ENCODE measurements at regions not wholly inside any gene's neighbourhood (a gene's known extent, or its start where the extent isn't known, plus 50 kb on each side); places are given as distances from the start of the nearest gene placed in this dataset.
"Not testable (repeated sequence)": the region's sequence is repeated elsewhere in the genome, so short reads cannot be mapped to it uniquely, and the experiment has no call there.

DNA sequence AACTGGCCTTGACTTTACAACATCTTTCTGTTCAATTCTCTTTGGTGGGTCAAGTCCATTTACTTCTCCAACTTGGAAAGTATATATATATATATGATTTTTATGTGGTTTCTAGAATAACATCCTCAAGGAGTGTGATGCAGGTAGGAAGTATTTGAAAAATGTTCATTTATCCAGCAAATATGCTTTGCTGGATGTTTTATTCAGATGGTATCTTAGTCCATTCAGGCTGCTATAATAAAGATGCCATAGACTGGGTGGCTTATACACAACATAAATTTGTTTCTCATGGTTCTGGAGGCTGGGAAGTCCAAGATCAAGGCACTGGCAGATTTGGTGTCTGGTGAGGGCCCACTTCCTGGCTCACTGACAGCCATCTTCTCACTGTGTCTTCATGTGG lies 168.7 kb upstream of the RASGRP1 start:
- DNase-seq (ENCODE audit: low read depth) = no peak

DNA sequence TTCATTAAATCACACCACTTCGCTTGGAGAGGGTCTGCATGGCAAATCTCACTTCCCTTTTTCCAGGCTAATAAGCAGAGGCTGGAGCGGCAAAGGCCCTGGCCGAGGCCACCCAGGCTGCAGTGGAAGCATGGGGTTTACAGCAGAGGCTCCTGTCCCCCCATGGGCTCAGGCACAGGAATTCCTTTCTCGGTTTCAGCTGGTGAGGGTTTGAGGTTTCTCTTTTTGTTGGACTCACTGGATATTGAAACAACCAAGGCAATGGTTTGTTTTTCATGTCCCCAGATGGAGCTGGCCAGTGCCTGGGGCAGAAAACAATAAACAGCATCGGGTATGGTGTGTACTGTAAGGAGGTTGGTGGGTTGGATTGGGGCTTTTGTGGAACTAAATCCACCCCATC lies 175.6 kb upstream of the RASGRP1 start:
- no peak for DNase-seq (ENCODE audit: low read depth)

DNA sequence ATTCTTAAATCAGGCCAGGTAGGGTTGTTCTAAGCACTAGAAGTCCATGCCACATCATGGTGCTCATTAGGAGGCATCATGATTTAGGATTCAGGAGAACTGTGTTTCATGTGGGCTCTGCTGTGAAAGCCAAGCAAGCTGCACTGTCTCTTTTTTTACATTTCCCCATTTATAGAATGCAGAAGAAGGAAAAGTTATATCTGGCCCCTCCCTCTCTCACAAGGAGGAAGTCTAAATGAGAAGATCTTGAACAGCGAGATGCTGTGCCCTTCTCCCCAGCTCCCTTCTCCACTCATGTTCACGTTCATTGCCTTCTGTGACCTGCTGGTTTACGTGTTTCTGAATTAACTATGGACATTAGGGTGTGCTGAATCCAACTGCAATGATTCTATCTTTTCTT lies 178.5 kb upstream of the RASGRP1 start:
- DNase-seq (ENCODE audit: low read depth) = no peak

DNA sequence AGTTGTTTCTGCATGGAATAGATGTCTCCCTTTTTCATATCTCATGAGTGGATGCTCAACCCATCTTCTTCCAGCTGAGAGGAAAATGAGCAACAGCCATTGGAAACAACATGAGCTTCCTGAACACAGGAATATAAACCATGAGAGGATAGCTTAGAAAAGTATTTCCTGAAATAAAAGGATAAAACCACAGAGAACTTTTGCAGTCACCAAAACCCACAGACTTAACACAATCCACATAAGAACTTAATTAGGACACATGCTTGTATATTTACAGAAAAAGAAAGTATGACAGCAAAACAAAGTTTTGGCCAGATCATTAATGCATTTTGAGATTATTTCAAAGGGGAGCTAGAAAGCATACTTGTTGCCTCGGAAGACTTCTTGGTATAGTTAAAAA lies 180.5 kb upstream of the RASGRP1 start:
- no peak for DNase-seq (ENCODE audit: low read depth)

DNA sequence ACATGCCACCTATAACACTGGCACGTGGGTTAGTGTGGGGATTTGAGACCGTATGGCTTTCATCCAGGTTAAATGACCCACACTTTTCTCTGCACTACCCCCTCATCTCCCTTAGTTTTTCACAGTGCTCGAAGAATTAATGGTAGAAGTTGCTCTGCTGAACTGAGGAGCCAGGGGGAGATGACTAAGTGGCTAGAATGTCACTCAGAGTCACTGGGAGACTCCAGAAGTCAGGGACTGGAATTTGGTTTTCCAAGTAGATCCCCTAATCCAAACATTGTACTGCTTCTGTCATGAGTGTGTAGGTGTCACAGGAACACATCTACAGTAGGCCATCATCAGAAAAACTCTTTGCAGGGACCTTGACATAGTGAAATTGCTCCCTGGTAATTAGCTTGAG lies 181.0 kb upstream of the RASGRP1 start:
- no peak for DNase-seq (ENCODE audit: low read depth)

DNA sequence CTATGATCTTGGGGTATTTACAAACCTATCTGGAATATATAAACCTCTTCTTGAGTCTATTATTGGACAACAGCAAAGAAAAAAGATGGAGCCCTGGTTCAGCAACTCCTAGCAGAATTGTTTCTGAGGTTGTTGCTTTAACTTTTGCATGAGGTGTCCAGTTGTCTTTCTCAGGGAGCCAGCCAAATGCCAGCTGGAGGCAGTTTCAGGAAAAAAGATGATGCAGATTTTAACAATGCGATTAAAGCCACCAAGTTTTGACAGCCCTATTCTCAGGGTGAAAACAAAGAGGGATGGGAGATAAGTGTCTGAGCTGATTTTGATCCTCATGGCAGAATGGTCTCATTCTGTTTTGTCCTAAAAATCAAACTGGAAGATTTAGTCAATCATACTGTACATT lies 181.6 kb upstream of the RASGRP1 start:
- DNase-seq (ENCODE audit: low read depth) = no peak

DNA sequence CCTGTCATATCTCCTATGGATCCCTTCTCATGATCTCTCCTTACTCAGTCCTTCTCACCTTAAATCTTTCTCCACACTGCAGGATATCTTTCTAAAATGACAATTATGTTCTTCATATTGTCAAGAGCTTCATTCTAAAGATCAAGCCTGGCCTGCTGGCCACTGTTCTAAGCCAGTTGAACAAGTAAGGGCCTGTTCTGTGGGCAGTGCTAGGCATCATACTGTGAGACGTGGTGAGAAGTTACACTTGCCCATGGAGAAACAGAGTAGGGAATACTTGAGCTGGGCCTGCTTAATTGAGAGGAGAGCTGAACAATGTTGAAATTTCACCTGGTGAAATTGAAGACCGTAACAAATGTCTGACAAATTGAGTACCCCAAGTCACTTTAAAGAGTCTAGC lies 184.1 kb upstream of the RASGRP1 start:
- no peak for DNase-seq (ENCODE audit: low read depth)

DNA sequence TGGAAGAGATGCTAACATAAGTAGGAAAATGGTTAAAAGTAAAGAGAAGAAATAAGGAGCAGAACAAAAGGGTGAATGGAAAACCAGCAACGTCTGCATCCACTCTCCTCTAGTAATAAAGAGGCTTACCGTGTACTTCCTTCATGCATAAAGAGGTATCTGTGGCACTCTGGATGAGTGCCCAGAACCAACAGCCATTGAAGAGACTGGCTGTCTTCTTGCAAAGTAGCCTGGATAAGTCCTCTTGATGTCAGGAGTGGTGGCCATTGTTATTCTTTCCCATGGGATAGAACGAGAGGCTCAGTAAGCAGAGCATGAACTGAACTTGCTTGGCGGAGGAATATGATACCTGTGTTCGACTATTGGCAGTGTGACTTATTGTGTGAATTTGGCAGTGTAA lies 186.2 kb upstream of the RASGRP1 start:
- no peak for DNase-seq (ENCODE audit: low read depth)

DNA sequence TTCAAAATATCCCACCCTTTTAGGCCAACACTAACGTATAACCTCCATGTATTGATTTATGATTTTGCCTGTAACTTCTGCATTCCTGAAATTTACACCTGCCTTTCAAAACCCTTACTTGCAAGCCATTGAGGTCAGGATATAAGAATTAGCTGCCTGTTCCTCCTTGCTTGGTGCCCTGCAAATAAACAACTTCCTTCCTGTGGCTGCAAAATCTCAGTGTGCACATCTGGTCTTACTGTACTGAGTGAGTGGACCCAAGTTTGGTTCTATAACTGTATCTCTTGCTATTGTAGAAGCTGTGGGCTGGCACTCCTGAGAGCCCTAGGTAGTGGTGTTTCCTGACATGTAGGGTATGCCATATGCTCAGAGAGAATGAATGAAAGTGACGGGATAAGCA lies 191.1 kb upstream of the RASGRP1 start:
- DNase-seq (ENCODE audit: low read depth) = no peak

DNA sequence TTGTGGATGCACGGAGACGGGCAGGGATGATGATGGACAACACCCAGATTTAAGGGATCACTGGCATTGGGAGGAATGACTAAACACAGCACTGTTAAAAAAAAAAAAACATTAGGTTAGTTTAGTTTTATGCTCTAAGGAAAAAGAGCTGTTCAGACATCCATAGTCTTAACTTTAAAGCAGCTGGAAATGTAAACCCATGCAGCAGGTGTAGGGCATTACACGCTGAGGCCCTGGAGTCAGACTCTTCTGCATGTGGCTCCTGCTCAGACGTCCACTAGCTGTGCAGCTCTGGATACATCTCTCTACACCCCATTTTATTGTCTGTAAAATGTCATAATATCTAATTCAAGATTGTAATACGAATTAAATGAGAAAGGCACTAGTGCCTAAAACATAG lies 191.8 kb upstream of the RASGRP1 start:
- DNase-seq (ENCODE audit: low read depth) = no peak

DNA sequence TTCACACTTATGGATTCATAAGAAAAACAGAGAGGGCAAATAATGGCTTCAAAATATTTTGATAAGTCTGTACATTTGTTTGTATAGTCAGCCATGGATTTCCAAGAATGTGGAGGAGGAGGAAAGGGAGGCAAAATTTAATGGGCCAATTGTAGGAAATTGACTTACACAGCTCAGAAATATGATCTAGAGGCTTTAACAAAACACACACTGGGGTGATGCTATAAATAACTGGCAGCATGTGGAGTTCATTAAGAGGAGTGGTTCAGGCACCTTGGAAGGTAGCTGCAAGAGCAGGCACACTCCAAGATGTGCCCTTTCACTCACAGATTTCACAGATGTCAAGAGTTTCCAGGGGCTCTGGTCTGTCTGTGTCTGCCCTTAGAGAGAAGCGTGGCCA lies 193.4 kb upstream of the RASGRP1 start:
- no peak for DNase-seq (ENCODE audit: low read depth)

DNA sequence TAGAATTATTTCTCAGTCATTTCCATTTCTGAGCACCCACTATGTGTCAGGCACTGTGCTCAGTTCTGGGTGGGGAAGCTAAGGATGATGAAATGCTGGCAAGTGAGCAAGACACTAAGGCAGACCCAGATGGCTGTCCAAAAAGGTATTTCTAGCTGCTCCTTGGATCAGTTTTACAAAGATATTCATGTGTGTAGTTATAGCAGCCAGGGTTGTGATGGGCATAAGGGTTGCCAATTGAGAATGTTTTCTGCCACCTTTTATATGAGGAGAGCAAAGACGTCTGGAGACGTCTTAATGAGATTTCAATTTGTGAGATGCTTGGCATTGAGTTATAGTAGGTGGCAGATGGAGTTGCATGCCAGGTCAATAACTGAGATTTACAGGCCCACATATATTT lies 197.1 kb upstream of the RASGRP1 start:
- DNase-seq (ENCODE audit: low read depth) = no peak

DNA sequence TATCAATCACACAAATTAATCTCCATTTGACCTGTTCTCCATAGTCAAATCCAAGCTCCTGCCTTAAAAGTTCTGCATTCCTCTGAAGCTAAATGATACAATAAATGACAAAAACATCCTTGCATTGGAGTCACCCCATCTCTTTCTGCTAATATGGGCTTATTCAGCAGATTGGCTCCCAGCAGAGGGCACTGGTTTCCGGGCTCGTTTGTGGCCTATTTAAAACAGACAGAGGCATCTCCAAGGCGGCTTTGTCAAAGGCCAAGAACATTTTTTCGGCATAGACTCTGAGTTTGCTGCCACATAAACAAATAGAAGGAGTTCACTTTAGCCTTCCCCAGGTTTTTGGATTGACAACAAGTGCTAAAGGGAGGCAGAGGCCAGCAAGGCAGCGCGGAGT lies 204.4 kb upstream of the RASGRP1 start:
- no peak for DNase-seq (ENCODE audit: low read depth)

DNA sequence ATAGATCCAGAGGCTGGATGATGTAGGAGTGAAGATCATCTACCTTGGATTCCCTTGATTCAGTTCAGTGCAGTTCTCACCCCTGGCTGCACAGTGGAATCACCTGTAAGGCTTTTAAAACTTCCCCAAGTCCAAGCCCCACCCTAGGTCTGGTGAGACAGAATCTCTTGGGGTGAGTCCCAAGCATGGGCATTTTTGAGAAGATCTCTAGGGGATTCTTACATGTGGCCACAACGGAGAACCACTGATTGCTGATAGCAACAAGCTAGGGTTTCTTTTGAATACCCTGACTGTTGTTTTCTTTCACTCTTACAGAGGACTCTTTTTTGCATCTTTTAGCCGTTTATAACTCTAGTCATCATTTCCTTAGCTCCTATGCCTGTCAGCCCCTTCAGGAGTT lies 204.9 kb upstream of the RASGRP1 start:
- DNase-seq (ENCODE audit: low read depth) = no peak

DNA sequence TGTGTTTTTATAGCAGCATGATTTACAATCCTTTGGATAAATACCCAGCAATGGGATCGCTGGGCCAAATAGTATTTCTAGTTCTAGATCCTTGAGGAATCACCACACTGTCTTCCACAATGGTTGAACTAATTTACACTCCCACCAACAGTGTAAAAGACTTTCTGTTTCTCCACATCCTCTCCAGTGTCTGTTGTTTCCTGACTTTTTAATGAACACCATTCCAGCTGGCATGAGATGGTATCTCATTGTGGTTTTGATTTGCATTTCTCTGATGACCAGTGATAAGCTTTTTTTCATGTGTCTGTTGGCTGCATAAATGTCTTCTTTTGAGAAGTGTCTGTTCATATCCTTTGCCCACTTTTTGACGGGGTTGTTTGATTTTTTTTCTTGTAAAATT lies 209.5 kb upstream of the RASGRP1 start:
- not testable (repeated sequence) for DNase-seq (ENCODE audit: low read depth)

DNA sequence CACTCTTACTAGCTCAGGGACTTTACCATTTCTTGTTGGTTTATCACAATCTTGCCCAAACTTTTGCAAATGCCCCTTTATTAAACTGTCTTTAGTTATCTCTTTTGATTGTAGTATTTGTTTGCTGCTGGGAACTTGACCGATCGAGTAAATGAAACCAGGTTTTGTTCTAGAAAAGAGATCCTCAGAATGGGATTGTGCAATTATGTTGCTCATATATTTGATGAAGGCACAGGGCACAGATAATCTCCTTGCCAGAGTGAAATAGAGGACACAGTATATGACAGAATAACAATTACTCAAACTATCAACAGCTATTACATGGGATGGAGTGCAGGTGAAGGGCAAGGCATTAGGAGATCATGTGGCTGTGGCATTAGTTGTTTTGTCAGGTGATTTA lies 216.6 kb upstream of the RASGRP1 start:
- no peak for DNase-seq (ENCODE audit: low read depth)

DNA sequence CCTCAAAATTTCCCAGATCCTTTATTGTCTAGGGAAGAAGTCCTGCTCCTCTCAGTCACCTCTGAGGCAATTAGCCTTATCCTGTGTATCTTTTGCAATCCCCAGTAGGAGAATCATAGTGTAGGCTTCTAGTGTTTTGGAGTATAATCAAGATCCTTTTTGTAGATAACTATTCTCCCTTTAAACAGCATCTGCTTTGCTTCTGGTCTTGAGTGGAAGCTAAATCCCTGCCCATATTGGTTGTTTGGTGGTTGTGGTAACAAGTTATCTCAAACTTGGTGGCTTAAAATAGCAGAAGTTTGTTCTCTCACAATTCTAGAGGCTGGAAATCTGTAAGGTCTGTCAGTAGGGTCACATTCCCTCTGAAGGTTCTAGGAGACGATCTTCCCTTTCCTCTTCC lies 217.5 kb upstream of the RASGRP1 start:
- DNase-seq (ENCODE audit: low read depth) = no peak

DNA sequence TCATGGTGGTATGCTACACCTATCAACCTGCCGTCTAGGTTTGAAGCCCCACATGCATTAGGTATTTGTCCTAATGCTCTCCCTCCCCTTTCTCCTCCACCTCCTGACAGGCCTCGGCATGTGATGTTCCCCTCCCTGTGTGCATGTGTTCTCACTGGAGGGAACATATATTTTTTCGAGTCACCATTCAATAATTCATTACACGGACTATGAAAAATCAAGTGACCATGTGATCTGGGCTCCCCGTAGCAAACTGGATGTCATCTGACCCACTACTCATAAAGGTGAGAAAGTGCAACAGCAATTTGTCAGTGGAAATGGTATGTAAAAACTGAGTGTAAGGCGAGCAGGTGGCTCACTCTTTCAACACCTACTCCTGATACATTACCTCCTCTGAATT lies 224.3 kb upstream of the RASGRP1 start:
- DNase-seq (ENCODE audit: low read depth) = no peak

DNA sequence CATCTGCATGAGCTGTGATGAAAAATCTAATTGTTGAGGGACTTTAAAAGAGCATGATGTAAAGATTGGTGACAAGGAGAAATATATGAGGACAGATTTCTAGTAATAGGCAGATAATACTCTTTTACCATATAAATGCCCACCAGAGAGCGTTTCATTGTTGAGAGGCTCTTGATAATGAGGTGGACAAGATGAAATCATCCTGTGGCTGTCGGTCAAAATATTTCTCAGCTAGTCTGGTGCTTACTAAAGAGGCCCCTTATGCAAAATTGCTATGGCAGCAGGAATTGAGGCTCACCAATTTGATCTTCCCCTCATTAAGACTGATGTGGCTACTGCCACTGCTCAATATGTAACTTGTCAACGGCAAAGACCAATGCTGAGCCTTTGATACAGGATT lies 225.0 kb upstream of the RASGRP1 start:
- DNase-seq (ENCODE audit: low read depth) = no peak

DNA sequence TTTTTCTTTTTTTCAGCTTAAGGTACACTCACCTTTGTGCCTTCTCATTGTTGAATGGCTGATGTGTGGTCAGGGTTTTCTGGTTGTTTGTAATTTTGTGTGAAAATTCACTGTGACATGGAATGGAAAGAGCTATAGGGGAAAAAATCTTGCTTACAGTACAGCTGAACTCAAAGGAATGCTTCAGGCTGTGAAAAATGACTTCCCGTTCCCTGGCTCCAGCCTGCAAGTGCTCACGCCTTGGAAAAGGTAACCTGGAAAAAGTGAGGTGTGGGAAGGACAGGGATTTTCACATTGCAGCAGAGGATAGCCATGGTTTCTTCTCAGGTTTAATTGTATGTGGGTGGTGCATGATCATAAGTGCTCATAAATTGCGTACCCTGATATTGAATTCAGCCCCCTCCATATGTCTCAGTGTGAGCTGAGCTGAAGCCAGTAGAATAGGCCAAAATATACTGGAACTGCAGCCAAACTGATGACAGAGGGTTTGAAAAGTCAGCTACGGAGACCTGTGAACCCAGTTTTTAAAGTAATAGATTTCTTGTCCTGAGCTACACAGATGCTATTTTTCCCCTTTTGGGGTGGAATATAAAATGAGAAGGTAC lies 228.7 kb upstream of the RASGRP1 start:
- DNase-seq (ENCODE audit: low read depth) = no peak

DNA sequence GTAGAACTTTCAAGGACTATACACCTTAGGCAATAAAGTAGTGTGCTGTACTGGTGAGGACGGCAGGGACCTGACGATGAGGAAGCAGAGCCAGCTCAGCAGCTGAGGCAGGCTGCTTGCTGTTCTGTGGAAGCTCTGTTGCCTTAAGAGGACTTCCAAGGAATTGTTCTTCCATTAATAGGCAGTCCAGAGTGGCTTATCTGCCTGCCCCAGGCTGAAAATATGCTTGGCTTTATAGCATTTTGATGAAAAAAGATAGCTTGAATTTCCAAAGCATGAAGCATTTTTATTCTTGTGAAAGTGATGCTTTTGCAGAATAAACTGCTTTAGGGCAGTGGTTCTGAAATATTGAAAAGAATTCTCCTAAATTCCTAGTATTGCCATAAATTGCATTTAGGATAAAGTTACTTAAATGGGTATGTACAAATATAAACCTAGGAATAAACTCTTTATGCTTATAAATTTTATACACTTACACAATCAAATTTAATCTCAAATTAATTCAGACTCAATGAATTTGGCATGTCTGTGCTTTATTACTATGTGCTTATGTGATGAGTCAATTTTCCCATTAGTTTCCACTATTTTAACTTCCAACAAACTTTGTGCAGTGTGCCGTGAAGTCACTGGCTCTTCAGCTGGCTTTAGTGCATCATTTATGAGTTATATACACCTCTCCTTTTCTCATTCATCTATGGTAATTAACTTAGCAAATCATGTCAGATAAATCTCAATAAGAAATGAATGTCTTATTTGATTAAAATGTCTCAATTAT lies 231.0 kb upstream of the RASGRP1 start:
- DNase-seq (ENCODE audit: low read depth) = no peak

DNA sequence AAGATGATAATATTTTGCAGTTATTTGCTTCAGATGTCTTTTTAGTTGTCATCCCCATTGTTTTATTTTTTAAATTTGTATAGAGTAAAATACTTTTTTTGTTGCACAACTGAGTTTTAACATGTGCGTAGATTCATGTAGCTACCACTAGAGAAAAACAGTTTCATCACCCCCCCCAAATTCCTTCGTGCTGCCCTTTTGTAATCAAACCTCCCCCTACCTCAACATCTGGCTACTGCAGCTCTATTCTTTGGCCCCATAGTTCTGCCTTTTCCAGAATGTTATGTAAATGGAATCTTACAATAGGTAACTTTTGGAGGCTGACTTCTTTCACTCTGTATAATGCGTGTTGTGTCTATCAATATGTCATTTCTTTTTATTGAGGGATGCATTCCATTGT lies 232.0 kb upstream of the RASGRP1 start:
- no peak for DNase-seq (ENCODE audit: low read depth)

DNA sequence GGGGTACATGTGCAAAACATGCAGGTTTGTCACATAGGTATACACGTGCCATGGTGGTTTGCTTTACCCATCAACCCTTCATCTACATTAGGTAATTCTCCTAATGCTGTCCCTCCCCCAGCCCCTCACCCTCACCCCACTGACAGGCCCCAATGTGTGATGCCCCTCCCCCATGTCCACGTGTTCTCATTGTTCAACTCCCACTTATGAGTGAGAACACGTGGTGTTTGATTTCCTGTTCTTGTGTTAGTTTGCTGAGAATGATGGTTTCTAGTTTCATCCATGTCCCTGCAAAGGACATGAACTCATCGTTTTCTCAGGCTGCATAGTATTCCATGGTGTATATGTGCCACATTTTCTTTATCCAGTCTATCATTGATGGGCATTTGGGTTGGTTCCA lies 232.9 kb upstream of the RASGRP1 start:
- not testable (repeated sequence) for DNase-seq (ENCODE audit: low read depth)

DNA sequence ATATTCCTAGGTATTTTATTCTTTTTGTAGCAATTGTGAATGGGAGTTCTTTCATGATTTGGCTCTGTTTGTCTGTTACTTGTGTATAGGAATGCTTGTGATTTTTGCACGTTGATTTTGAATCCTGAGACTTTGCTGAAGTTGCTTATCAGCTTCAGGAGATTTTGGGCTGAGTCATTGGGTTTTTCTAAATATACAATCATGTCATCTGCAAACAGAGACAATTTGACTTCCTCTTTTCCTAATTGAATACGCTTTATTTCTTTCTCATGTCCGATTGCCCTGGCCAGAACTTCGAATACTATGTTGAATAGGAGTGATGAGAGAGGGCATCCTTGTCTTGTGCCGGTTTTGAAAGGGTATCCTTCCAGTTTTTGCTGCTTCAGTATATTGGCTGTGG lies 234.6 kb upstream of the RASGRP1 start:
- DNase-seq (ENCODE audit: low read depth) = not testable (repeated sequence)
